Progenitor cell of endocrine pancreas (in vitro differentiated cells): ENCODE measurements at regions not wholly inside any gene's neighbourhood (a gene's known extent, or its start where the extent isn't known, plus 50 kb on each side); places are given as distances from the start of the nearest gene placed in this dataset.

Experiments
- DNase-seq: peaks from one replicate; pipeline ENCODE4 v3.0.0; 2021; ENCODE audit warnings: low spot score; ENCODE audit not compliant: unreplicated experiment
- H3K27ac Mint-ChIP-seq: 2 replicates; pipeline ENCODE4 v1.8.0; 2021; ENCODE audit warnings: mild to moderate bottlenecking, moderate library complexity, mixed read lengths
- H3K27me3 Mint-ChIP-seq: 2 replicates; pipeline ENCODE4 v1.8.0; 2021; ENCODE audit warnings: mixed read lengths
- H3K36me3 Mint-ChIP-seq: 2 replicates; pipeline ENCODE4 v1.8.0; 2022; ENCODE audit warnings: mixed read lengths; ENCODE audit not compliant: insufficient read depth
- H3K4me1 Mint-ChIP-seq: 2 replicates; pipeline ENCODE4 v1.8.0; 2021; ENCODE audit warnings: low read depth, mixed read lengths
- H3K4me3 Mint-ChIP-seq: 2 replicates; pipeline ENCODE4 v1.8.0; 2021; ENCODE audit warnings: low read depth, mild to moderate bottlenecking, moderate library complexity, mixed read lengths
- H3K9me3 Mint-ChIP-seq: 2 replicates; pipeline ENCODE4 v1.8.0; 2021; ENCODE audit warnings: low read depth, mixed read lengths
- CTCF ChIP-seq: fragments of 200-600 bp; sonication (generic); IDR thresholded peaks from one replicate; pipeline ENCODE4 v1.5.0; 2021; ENCODE audit warnings: antibody characterized with exemption, mild to moderate bottlenecking; ENCODE audit not compliant: unreplicated experiment

GRCh38 chr16:55149622-55150021 is 174.4 kb upstream of the IRX6 start:
- no peak for TF ChIP-seq CTCF
- Mint-ChIP-seq H3K4me3 (no peak overlapping the region), H3K27ac (no peak overlapping the region), H3K27me3 (peaks cover 16% of the 10 kb centered on the region), H3K36me3 (no peaks in the 10 kb centered on the region), H3K4me1 (peaks cover 2% of the 10 kb centered on the region), H3K9me3 (peaks cover 3% of the 10 kb centered on the region)
- DNase-seq = no peak

- H3K9me3 Mint-ChIP-seq = peaks cover 3% of the 10 kb centered on the region
- no peaks in the 10 kb centered on the region for H3K36me3 Mint-ChIP-seq
- peaks cover 16% of the 10 kb centered on the region for H3K27me3 Mint-ChIP-seq
- no peaks in the 10 kb centered on the region for H3K4me1 Mint-ChIP-seq
- no peak for DNase-seq
- H3K27ac Mint-ChIP-seq = no peak overlapping the region
- no peak overlapping the region for H3K4me3 Mint-ChIP-seq
- no peak for TF ChIP-seq CTCF
These were observed 172.3 kb upstream of the IRX6 start for GRCh38 chr16:55151561-55152305.

GRCh38 chr16:55152875-55153390 is 171.1 kb upstream of the IRX6 start:
- TF ChIP-seq CTCF = no peak
- H3K36me3 Mint-ChIP-seq = no peaks in the 10 kb centered on the region
- no peaks in the 10 kb centered on the region for H3K4me1 Mint-ChIP-seq

GRCh38 chr16:55154262-55154661 is 169.7 kb upstream of the IRX6 start:
- Mint-ChIP-seq H3K4me1 (no peaks in the 10 kb centered on the region), H3K36me3 (no peaks in the 10 kb centered on the region), H3K4me3 (no peak overlapping the region), H3K27me3 (peaks cover 16% of the 10 kb centered on the region), H3K9me3 (peaks cover under 1% of the 10 kb centered on the region), H3K27ac (no peak overlapping the region)
- DNase-seq = no peak
- TF ChIP-seq CTCF = no peak

More at GRCh38 chr16:55152875-55153390, 171.1 kb upstream of the IRX6 start:
- H3K27me3 Mint-ChIP-seq = peaks cover 16% of the 10 kb centered on the region
- no peak for DNase-seq
- H3K4me3 Mint-ChIP-seq = no peak overlapping the region
- peaks cover 2% of the 10 kb centered on the region for H3K9me3 Mint-ChIP-seq
- no peak overlapping the region for H3K27ac Mint-ChIP-seq

- Mint-ChIP-seq H3K9me3 (peaks cover 4% of the 10 kb centered on the region), H3K4me3 (no peak overlapping the region), H3K4me1 (no peaks in the 10 kb centered on the region), H3K27ac (no peak overlapping the region), H3K27me3 (peaks cover 16% of the 10 kb centered on the region), H3K36me3 (no peaks in the 10 kb centered on the region)
- TF ChIP-seq CTCF = no peak
- DNase-seq = no peak
These were observed 169.0 kb upstream of the IRX6 start for GRCh38 chr16:55154956-55155355.
